Left colon (tissue), 2 donors: ENCODE measurements at regions not wholly inside any gene's neighbourhood (a gene's known extent, or its start where the extent isn't known, plus 50 kb on each side); places are given as distances from the start of the nearest gene placed in this dataset.
"Not testable (repeated sequence)": the region's sequence is repeated elsewhere in the genome, so short reads cannot be mapped to it uniquely, and the experiment has no call there.

ENCODE experiments used
- ATAC-seq: fragments of 200-7000 bp; cut with Tn5 transposase; one replicate; pipeline ENCODE4 v1.9.1; 2020; ENCODE audit warnings: mild to moderate bottlenecking, moderate library complexity
- DNase-seq, 2 donors: peaks; one replicate each; pipeline ENCODE4 v3.0.0-alpha.2; 2020
- intact Hi-C, 2 donors: fragments of 100-400 bp; cut with DNase I in 1 of 2; cut with micrococcal nuclease in 1 of 2; formaldehyde crosslinking; loops; one replicate each; pipeline versions ENCODE4 v1.11.2 to v1.14.0; 2022; cut with DNase I, micrococcal nuclease
- donor health status: DM: no; HTN: no; CAD: no.
- donor health status: DM: yes; HTN: yes; CAD: no.

DNA sequence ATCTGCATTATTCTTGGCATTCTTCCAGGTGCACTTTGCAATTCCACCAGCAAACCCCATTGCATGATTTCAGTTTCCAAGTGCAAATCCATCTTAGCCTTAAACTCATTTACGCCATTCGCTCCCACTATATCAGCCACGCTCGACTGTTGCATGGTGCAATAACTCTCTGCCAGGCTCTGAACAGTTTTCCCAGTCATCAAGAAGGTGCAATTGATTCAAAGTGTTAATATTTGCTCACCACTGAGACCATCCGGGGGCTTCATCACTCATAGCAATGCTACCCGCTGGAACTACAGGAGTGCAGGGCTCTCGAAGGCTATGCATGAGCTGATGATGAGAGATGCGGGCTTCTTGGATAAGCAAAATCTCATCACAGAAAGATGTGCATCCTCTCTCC, 488.2 kb downstream of the OMA1 start:
- no peak for ATAC-seq
- DNase-seq = no peak
- intact Hi-C loops = no loop called here

- ATAC-seq (no peak), DNase-seq (no peak)
- intact Hi-C loops = no loop called here
Observed at GRCh38 chr1:58057826-58058225, 488.7 kb downstream of the OMA1 start.

GRCh38 chr1:58051187-58051586, 495.3 kb downstream of the OMA1 start:
- DNase-seq, intact Hi-C loops, ATAC-seq: not testable (repeated sequence)

GRCh38 chr1:58047265-58047858, 499.2 kb downstream of the OMA1 start:
- peak; percentile 36 for ATAC-seq
- DNase-seq = peak in 1 of 2 donors; percentile 28
- intact Hi-C loops = no loop called here

DNA sequence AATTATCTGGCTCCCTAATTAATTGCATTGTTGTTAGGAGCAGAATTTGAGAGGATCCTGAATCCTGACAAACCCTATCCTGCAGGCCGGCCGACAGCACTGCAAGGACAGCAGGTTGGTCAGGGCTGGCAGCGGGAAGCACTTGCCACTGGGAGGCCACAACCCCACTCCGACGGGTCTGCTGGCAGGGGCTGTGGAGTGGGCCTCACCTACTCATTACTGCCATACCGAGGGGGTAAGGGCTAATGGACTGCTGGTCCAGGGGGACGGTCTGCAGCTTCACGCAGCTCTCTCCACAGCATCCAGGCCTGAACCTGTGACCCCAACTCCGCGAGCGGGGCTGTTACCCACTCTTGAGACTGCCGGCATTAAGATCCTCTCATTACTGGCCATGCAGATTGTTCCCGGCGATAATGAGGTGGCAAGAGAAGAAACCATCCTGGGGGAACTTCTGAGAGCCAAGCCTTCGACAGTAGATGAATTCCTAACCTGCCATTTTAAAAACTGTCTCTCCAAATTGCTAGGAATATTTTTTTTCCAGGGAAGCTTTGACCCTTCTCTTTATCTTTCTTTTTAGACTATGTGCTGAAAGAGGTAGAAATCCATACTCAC, 501.3 kb downstream of the OMA1 start:
- no peak for ATAC-seq

DNA sequence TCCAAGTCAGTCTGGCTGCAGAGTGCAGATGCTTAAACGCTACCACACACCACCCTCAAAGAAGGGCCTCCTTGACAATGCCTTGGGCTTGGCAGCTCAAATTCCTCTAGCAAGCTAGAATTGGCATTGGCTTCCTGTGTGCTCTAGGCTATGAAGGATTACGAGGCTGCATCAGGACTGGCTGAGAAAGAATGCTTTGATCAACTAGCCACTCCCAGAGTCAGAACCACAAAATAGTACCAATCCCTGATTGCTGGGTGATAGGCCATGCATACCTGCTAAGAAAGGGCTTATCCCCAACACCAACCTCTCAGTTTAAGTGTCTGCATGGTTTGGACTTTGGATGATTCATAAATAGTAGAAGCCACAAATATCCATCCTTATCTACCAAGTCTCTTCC, 504.9 kb downstream of the OMA1 start:
- intact Hi-C loops = no loop called here
- DNase-seq = no peak
- no peak for ATAC-seq

More for the DNA sequence above, 501.3 kb downstream of the OMA1 start:
- intact Hi-C loops = no loop called here
- DNase-seq = no peak

- no peak for ATAC-seq
- DNase-seq = no peak
- intact Hi-C loops = no loop called here
Observed at GRCh38 chr1:58038574-58038973, 508.0 kb downstream of the OMA1 start.

GRCh38 chr1:58035523-58035922, 511.0 kb downstream of the OMA1 start:
- intact Hi-C loops = no loop called here
- DNase-seq (no peak), ATAC-seq (no peak)

DNA sequence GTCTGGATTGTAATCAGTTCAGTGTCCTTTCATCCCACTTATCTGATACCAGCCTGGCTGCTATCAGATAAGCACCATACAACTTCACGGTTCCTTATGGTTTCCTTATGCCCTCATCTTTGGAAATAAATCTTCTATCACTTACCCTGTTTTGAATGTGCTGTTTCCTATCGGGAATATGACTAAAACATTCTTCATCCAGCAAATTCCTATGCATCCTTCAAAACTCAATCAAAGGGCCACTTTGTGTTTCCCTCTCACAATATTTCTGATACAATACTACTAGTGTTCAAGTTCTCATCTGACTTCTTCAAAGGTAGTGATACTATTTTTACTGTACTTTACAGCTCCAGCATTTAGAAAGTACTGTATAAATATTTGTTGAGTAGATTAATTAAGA, 513.2 kb downstream of the OMA1 start:
- DNase-seq = no peak
- ATAC-seq = no peak
- intact Hi-C loops = no loop called here

GRCh38 chr1:58032611-58033073, 513.9 kb downstream of the OMA1 start:
- DNase-seq (no peak), ATAC-seq (no peak)
- intact Hi-C loops = no loop called here

GRCh38 chr1:58031416-58031815, 515.1 kb downstream of the OMA1 start:
- intact Hi-C loops = no loop called here
- ATAC-seq (no peak), DNase-seq (no peak)

DNA sequence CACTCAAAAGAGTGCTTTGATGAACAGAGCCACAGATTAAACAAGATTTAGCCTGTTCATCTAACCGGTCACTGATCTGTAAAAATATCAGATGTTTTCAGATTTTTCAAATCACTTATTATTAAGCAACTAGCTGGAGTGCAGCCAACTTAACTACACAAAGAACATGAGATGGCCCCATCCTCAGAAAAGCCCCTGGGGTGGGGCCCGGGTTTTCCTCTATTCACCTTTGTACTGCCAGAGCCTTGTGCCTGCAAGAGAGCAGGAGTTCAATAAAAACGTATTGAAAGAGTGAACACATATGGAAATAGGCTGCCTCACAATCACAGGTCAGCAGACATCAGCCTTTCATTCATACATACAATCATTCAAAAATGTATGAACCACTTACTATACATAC, 516.1 kb downstream of the OMA1 start:
- ATAC-seq (no peak), DNase-seq (no peak)
- intact Hi-C loops = no loop called here

GRCh38 chr1:58017641-58018040, 528.9 kb downstream of the OMA1 start:
- ATAC-seq (no peak), DNase-seq (no peak)
- intact Hi-C loops = no loop called here

GRCh38 chr1:58013237-58013636, 533.3 kb downstream of the OMA1 start:
- ATAC-seq (no peak), DNase-seq (no peak)
- intact Hi-C loops = no loop called here

- ATAC-seq (no peak), DNase-seq (no peak)
- intact Hi-C loops = no loop called here
Observed at GRCh38 chr1:58011978-58012377, 534.5 kb downstream of the OMA1 start.

DNA sequence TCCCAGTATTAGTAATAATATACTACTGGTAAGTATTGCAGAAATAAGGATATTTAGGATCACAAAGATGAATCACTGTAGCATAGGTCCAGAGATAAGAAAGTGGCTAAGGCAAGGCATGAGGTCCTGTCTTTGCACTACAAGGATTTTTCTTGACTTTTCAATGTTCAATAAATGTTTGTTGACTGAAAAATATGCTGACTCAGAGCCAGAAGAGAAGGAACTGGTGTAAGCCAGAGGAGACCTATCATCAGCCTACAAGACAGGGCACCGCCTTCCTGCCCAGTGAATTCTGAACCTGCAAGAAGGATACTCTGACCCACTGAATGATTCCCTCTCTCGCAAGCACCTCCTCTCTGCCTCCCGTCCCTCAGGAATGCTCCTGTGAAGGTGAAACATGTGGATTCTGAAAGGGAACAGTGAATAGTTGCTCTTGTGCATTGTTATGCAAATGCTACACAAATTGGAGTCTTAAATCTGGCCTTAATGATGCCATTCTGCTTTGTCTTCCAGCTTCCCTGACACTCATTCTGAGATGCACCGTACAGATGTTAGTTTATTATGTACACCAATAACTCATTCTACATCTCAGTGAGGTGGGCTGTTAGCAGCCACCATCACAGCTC, 540.0 kb downstream of the OMA1 start:
- intact Hi-C loops = no loop called here
- DNase-seq = no peak
- ATAC-seq = no peak

DNA sequence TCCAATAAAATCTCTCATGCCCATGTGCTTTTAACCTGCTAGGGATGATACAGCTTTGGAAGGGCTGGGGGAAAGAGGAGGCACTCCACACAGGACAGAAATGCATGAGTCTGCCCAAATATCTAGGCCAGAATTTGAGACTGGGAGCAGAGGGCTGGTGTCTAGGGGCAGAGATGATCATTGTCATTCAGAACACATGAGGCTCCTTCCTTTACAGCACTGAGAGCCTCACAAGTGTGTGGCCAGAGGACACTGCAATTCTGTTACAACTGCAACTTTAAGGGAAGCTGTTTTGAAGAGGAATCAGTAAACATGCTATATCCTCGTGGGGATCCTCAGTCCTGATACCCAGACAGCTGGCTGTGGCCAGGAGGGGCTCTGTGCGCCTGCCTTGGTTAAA, 541.3 kb downstream of the OMA1 start:
- intact Hi-C loops = no loop called here
- ATAC-seq (no peak), DNase-seq (no peak)

- intact Hi-C loops = no loop called here
- ATAC-seq = no peak
- DNase-seq = no peak
Observed at GRCh38 chr1:58003988-58004387, 542.5 kb downstream of the OMA1 start.

DNA sequence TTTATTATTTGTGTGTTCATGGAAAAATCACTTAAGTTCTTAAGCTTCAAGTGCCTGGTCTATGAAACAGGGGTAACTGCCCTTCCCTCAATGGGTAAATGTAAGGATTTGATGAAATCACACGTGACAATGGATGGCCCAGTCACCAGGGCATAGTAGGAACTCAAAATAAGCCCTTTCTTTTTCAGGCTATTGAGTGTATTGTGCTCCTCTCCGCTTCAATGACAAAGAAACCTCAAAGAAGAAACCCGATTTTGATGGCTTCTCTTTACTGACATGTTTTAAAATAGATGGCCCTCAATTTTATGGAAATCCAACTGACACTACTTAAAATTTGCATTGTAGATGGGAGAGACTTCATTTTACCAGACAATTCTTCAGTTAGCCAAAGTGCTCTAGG, 543.5 kb downstream of the OMA1 start:
- intact Hi-C loops = no loop called here
- no peak for ATAC-seq
- no peak for DNase-seq

- no peak for DNase-seq
- ATAC-seq = no peak
- intact Hi-C loops = no loop called here
Observed at GRCh38 chr1:58000821-58001220, 545.7 kb downstream of the OMA1 start.

DNA sequence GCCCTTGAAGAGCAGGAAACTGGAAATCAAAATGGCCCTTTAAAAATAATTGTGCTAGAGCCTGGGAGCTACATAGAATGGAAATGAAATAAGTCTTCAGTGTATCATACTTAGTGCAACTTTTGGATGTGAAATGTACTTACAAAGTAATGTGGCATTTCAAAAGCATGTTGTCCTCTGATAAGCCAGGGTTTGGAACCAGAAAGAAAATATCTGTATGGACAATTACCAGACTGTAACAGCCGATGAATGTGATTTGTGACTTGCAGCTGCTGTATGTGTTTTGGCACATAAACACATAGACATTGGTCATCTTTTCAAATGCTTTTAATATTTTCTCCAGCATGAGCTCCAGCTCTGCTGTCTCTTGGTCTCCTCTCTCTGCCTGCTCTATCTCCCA, 546.4 kb downstream of the OMA1 start:
- DNase-seq = no peak
- ATAC-seq = no peak
- intact Hi-C loops = no loop called here
